ENCODE measurements at regions not wholly inside any gene's neighbourhood (a gene's known extent, or its start where the extent isn't known, plus 50 kb on each side); places are given as distances from the start of the nearest gene placed in this dataset.

DNA sequence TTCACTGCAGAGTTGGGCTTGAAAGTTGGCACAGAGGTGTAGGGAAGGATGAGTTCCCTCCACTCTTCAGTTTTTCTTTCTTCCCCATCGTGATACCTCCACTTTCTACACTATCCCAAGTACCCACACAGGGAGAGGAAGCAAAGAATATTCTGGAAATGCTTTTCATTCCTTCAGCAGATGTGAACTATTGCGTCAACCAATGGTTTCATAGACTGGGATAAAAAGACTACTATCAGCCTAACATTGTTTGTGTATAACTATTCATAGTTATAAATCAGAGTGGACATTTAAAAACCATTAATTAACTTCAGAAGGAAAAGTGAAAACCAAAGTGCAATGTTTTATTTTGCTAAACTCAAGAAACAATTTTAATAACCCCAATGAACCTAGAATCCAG lies 63.6 kb upstream of the MAMDC2 start:
- Histone ChIP-seq H3K4me1 (ENCODE audit: control insufficient read depth, insufficient read depth, low read length, unreplicated experiment) (peaks cover 29% of the 10 kb centered on the region), H3K27ac (ENCODE audit: low read depth, low read length) (no peak overlapping the region), H2AFZ (ENCODE audit: low read length, unreplicated experiment) (no peak overlapping the region), H3K27me3 (ENCODE audit: insufficient read depth, low read length) (no peaks in the 10 kb centered on the region), H3K79me2 (ENCODE audit: control insufficient read depth, insufficient read depth, low read length, unreplicated experiment) (no peaks in the 10 kb centered on the region), H3K4me3 (ENCODE audit: low read depth, low read length) (no peak overlapping the region), H3K36me3 (ENCODE audit: insufficient read depth, low read length) (no peaks in the 10 kb centered on the region)

DNA sequence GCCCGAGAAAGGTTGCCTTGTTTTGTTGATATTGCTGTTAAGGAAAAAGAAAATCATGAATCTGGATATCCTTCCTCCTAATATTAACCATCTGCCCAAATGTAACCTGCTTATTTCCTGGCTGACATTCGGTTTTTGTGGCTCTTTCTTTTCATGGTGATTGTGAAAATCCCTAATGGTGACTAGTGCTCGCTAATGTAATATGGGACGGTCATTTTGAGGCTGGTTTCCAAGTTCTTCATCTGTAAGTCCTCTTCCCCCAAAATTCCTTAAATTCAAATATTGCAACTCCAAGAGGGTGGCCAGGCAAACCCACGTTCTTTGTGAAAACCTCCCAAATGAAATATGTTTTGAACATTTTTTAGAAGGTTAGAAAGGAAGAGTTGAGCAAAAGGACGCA lies 63.1 kb upstream of the MAMDC2 start:
- H3K4me1 ChIP-seq (ENCODE audit: control insufficient read depth, insufficient read depth, low read length, unreplicated experiment) = peaks cover 27% of the 10 kb centered on the region
- no peak overlapping the region for H3K4me3 ChIP-seq (ENCODE audit: low read depth, low read length)
- no peak overlapping the region for H2AFZ ChIP-seq (ENCODE audit: low read length, unreplicated experiment)
- H3K79me2 ChIP-seq (ENCODE audit: control insufficient read depth, insufficient read depth, low read length, unreplicated experiment) = no peaks in the 10 kb centered on the region
- no peak overlapping the region for H3K27ac ChIP-seq (ENCODE audit: low read depth, low read length)
- no peaks in the 10 kb centered on the region for H3K27me3 ChIP-seq (ENCODE audit: insufficient read depth, low read length)
- no peaks in the 10 kb centered on the region for H3K36me3 ChIP-seq (ENCODE audit: insufficient read depth, low read length)

DNA sequence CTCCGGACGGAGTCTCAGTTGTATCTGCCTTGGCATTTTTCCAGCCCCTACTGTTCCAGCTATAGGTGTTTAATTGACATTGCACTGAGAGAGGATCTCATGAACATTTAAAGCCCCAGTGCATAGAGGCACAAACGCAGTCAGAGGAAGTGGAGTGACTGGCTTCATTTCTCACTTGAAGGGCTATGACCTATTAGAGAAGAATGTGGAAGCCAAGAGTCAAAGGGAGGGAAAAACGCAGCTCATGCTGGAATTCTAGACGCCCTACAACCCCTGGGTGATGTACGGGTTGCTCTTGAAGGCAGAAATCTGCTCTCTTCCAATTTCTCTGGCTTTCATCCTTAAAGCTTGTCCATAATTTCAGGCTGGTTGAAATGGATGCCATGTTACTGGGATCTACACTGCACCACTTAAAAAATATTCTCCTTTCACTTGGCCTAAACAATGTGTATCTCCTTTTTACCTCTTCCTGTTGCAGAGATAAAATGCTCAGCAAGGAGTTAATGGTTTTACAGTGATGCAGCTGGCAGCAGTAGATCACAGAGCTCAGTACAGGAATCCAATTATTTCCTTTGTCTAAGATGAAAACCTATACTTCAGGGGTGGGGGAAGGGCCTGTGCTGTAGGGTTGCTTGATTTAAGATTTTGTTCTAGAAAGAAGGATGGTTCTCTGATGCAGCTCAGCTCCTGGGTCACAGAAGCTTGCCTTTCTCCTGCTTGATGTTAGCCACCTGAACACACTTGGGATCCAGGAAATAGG lies 61.8 kb upstream of the MAMDC2 start:
- Histone ChIP-seq H3K4me3 (ENCODE audit: low read depth, low read length) (no peak overlapping the region), H3K27ac (ENCODE audit: low read depth, low read length) (no peak overlapping the region), H3K27me3 (ENCODE audit: insufficient read depth, low read length) (no peaks in the 10 kb centered on the region), H3K79me2 (ENCODE audit: control insufficient read depth, insufficient read depth, low read length, unreplicated experiment) (no peaks in the 10 kb centered on the region), H2AFZ (ENCODE audit: low read length, unreplicated experiment) (peak overlapping the region; percentile 77), H3K4me1 (ENCODE audit: control insufficient read depth, insufficient read depth, low read length, unreplicated experiment) (peaks cover 17% of the 10 kb centered on the region), H3K36me3 (ENCODE audit: insufficient read depth, low read length) (no peaks in the 10 kb centered on the region)

DNA sequence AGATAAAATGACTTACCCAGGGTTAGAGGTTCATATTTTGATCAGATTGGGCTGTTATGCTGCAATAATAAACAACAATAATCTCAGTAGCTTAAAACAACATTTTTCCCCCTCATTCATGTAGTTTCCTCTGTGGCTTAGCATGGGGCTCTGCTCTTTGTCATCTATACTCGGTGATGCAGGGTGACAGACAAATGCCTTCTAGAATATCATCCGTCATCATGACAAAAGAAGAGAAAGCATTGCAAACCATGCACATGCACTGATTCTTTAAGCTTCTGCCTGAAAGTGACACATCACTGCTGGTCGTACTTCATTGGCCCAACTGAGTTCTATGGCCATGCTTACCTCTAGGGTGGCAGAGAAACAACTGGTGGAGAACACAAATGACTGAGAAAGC lies 58.8 kb upstream of the MAMDC2 start:
- Histone ChIP-seq H3K79me2 (ENCODE audit: control insufficient read depth, insufficient read depth, low read length, unreplicated experiment) (no peaks in the 10 kb centered on the region), H3K4me3 (ENCODE audit: low read depth, low read length) (no peak overlapping the region), H3K27me3 (ENCODE audit: insufficient read depth, low read length) (no peaks in the 10 kb centered on the region)

DNA sequence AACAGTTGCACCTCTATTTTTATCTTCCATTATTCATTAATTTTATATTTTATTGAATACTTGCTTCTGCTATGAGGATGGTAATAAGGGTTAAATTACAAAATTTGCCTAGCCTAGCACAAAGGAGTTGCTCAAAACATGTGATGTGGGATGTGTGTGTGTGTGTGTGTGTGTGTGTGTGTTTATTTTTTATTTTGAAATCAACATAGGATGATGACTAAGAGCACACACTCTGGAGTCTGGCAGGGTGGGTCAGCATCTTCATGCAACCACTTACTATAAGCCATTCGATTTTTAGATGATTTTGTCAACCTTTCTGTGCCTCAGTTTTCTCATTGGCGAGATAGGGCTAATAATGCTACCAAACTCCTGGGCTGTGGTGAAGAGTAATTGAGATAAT lies 57.7 kb upstream of the MAMDC2 start:
- Histone ChIP-seq H2AFZ (ENCODE audit: low read length, unreplicated experiment) (no peak overlapping the region), H3K4me3 (ENCODE audit: low read depth, low read length) (no peak overlapping the region), H3K27me3 (ENCODE audit: insufficient read depth, low read length) (no peaks in the 10 kb centered on the region), H3K36me3 (ENCODE audit: insufficient read depth, low read length) (no peaks in the 10 kb centered on the region), H3K79me2 (ENCODE audit: control insufficient read depth, insufficient read depth, low read length, unreplicated experiment) (no peaks in the 10 kb centered on the region), H3K4me1 (ENCODE audit: control insufficient read depth, insufficient read depth, low read length, unreplicated experiment) (peaks cover 12% of the 10 kb centered on the region), H3K27ac (ENCODE audit: low read depth, low read length) (no peak overlapping the region)

More for the DNA sequence above, 58.8 kb upstream of the MAMDC2 start:
- Histone ChIP-seq H3K36me3 (ENCODE audit: insufficient read depth, low read length) (no peaks in the 10 kb centered on the region), H3K4me1 (ENCODE audit: control insufficient read depth, insufficient read depth, low read length, unreplicated experiment) (peaks cover 14% of the 10 kb centered on the region), H2AFZ (ENCODE audit: low read length, unreplicated experiment) (no peak overlapping the region), H3K27ac (ENCODE audit: low read depth, low read length) (no peak overlapping the region)

DNA sequence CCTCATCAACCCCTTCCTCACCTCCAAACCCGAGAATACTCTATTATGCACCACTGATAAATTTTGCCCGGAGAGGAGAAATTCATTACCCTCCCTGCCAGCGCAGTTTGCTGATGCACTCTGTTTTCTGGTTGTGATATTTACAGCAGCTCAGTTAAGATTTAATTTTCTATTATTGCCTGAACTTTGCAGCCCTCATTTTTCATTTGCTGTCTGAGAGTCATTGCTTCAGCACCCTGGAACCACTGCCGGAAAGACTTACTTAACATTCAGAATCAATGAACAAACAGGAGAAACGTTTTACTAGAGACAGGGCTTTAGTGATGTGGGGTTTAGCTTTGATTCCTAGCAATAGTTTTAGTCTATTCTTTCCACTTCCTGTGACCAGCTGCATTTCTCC lies 56.7 kb upstream of the MAMDC2 start:
- Histone ChIP-seq H3K4me3 (ENCODE audit: low read depth, low read length) (no peak overlapping the region), H3K27me3 (ENCODE audit: insufficient read depth, low read length) (no peaks in the 10 kb centered on the region), H3K4me1 (ENCODE audit: control insufficient read depth, insufficient read depth, low read length, unreplicated experiment) (peaks cover 2% of the 10 kb centered on the region), H3K36me3 (ENCODE audit: insufficient read depth, low read length) (no peaks in the 10 kb centered on the region), H3K27ac (ENCODE audit: low read depth, low read length) (no peak overlapping the region), H2AFZ (ENCODE audit: low read length, unreplicated experiment) (no peak overlapping the region), H3K79me2 (ENCODE audit: control insufficient read depth, insufficient read depth, low read length, unreplicated experiment) (no peaks in the 10 kb centered on the region)

DNA sequence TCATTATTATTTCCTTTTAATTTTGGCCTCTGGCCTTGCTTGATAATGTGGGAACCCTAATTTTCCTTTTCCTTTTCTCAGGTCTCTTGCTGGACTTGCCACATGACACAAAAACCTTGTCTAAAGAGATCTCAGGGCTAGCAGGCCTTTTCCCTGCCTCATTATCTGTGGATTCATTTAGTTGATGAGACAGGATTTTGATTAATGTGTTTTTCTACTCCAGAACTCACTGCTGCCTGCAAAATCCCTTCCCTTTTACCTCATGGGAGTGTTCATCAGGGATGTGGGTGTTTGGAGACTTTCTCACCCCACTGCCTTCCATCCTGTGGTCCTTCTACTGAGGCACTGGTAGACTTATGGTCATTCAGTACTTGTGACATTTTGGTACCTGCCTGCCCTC lies 56.2 kb upstream of the MAMDC2 start:
- Histone ChIP-seq H2AFZ (ENCODE audit: low read length, unreplicated experiment) (no peak overlapping the region), H3K79me2 (ENCODE audit: control insufficient read depth, insufficient read depth, low read length, unreplicated experiment) (no peaks in the 10 kb centered on the region), H3K4me1 (ENCODE audit: control insufficient read depth, insufficient read depth, low read length, unreplicated experiment) (no peaks in the 10 kb centered on the region), H3K36me3 (ENCODE audit: insufficient read depth, low read length) (no peaks in the 10 kb centered on the region), H3K27me3 (ENCODE audit: insufficient read depth, low read length) (no peaks in the 10 kb centered on the region), H3K4me3 (ENCODE audit: low read depth, low read length) (no peak overlapping the region), H3K27ac (ENCODE audit: low read depth, low read length) (no peak overlapping the region)

DNA sequence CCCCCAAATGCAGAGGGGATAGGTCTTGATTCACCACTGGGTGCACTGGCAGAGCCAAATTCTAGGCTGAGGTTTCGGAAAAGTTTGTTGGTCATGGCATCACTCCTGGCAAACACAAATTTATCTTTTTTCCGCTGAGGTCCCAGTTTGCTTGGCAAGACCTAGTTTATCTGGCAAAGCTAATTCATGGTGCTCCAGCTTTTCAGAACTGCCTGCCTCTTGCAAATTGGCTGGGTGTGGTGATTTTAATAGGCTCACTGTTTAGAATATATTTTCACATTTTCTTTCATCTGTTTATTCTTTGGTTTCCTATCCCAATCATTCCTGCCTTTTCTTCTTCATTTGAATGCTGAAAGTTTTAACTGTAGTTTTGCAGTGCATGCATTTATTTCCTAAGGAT lies 50.5 kb upstream of the MAMDC2 start:
- Histone ChIP-seq H3K4me3 (ENCODE audit: low read depth, low read length) (no peak overlapping the region), H3K27ac (ENCODE audit: low read depth, low read length) (no peak overlapping the region), H3K36me3 (ENCODE audit: insufficient read depth, low read length) (no peaks in the 10 kb centered on the region), H3K4me1 (ENCODE audit: control insufficient read depth, insufficient read depth, low read length, unreplicated experiment) (peaks cover 19% of the 10 kb centered on the region), H3K27me3 (ENCODE audit: insufficient read depth, low read length) (no peaks in the 10 kb centered on the region), H3K79me2 (ENCODE audit: control insufficient read depth, insufficient read depth, low read length, unreplicated experiment) (no peaks in the 10 kb centered on the region), H2AFZ (ENCODE audit: low read length, unreplicated experiment) (no peak overlapping the region)

Measured in ACC112 (cell line).